Esophagus squamous epithelium (tissue), 5 donors: ENCODE measurements at regions not wholly inside any gene's neighbourhood (a gene's known extent, or its start where the extent isn't known, plus 50 kb on each side); places are given as distances from the start of the nearest gene placed in this dataset.
A peak's percentile ranks its signal among the peaks of the same experiment; 100 is the strongest.

Experiments used
- DNase-seq: peaks from one replicate; lab custom pipeline; 2025; lab: John Stamatoyannopoulos, UW
- H3K27ac ChIP-seq, 4 donors: fragments of 200-600 bp; sonication (generic); one replicate each; pipeline ENCODE4 v1.5.1; 2016 to 2019; ENCODE audit warnings: mild to moderate bottlenecking in 1 of 4
- H3K27me3 ChIP-seq, 4 donors: fragments of 200-600 bp; sonication (generic); 1 replicate in 3 of 4; 2 replicates in 1 of 4; pipeline versions ENCODE4 v1.5.1 to v1.6.0; 2017 to 2021; ENCODE audit warnings: antibody characterized with exemption in 1 of 4
- H3K36me3 ChIP-seq, 3 donors: fragments of 200-600 bp; sonication (generic); one replicate each; pipeline ENCODE4 v1.5.1; 2016 to 2019
- H3K4me1 ChIP-seq, 3 donors: fragments of 200-600 bp; sonication (generic); one replicate each; pipeline ENCODE4 v1.5.1; 2017 to 2019
- H3K4me3 ChIP-seq, 4 donors: fragments of 200-600 bp; sonication (generic); 1 replicate in 3 of 4; 2 replicates in 1 of 4; pipeline ENCODE4 v1.5.1; 2016 to 2019; ENCODE audit warnings: mild to moderate bottlenecking in 2 of 4, moderate library complexity in 1 of 4
- H3K9me3 ChIP-seq, 3 donors: fragments of 200-600 bp; sonication (generic); one replicate each; pipeline ENCODE4 v1.5.1; 2016 to 2019
- POLR2A ChIP-seq, 4 donors: fragments of 450-650 bp; IDR thresholded peaks; one replicate each; pipeline ENCODE4 v1.6.1; 2017; ENCODE audit warnings: antibody characterized with exemption in 4 of 4, mild to moderate bottlenecking in 4 of 4, moderate library complexity in 3 of 4
- WGBS, 2 donors: methylation state at CpG; one replicate each; pipeline ENCODE4 v1.1.5; 2018; 5-methylcytosine and 5-hydroxymethylcytosine counted together
- intact Hi-C: fragments of 100-400 bp; cut with DNase I; formaldehyde crosslinking; loops from one replicate; pipeline ENCODE4 v1.15.0; 2022
- TF ChIP-seq, protein P1 (sequence below), 6 experiments: fragments of 450-650 bp in 4 of 6; fragments of 200-600 bp in 2 of 6; sonication (generic) in 2 of 6; IDR thresholded peaks; one replicate each; pipeline ENCODE4 v1.5.1; 2016 to 2019; ENCODE audit warnings: antibody characterized with exemption in 6 of 6, mild to moderate bottlenecking in 4 of 6, moderate library complexity in 4 of 6
- donor health status: DM: yes; HTN: yes; CAD: no.

DNA sequence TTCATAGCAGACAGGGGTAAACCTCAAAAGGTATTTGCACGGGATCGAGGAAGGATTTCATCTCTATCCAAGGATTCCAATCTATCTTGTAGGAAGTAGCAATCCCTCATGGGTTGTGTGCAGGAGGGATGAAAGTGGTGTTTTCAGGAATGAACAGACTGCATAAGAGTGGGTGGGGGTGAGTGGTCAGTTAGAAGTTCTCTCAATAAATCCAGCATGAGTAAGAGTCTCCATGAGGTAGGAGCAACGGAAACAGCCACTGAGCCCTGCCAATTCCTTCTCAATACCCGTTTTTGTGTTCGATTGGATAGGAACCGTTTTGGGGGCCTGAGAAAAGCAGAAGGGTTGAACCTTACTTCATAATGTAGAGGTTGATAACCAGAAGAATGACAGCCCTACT, 375.6 kb downstream of the SOX9 start:
- Histone ChIP-seq H3K4me1 (peaks cover 0 to 6% (median 4%) of the 10 kb centered on the region in 3 donors), H3K36me3 (no peaks in the 10 kb centered on the region), H3K27me3 (peaks cover 0 to 3% (median 0%) of the 10 kb centered on the region in 4 donors), H3K9me3 (no peaks in the 10 kb centered on the region), H3K27ac (no peak overlapping the region), H3K4me3 (no peak overlapping the region)
- DNase-seq, result no peak
- 88 to 89% methylated on average over 6 of the region's 6 CpGs for WGBS, 2 donors
- intact Hi-C loops, result no loop called here
- TF ChIP-seq POLR2A (IDR thresholded peaks at IDR 0.05), result no peak
- TF ChIP-seq, protein P1, sequence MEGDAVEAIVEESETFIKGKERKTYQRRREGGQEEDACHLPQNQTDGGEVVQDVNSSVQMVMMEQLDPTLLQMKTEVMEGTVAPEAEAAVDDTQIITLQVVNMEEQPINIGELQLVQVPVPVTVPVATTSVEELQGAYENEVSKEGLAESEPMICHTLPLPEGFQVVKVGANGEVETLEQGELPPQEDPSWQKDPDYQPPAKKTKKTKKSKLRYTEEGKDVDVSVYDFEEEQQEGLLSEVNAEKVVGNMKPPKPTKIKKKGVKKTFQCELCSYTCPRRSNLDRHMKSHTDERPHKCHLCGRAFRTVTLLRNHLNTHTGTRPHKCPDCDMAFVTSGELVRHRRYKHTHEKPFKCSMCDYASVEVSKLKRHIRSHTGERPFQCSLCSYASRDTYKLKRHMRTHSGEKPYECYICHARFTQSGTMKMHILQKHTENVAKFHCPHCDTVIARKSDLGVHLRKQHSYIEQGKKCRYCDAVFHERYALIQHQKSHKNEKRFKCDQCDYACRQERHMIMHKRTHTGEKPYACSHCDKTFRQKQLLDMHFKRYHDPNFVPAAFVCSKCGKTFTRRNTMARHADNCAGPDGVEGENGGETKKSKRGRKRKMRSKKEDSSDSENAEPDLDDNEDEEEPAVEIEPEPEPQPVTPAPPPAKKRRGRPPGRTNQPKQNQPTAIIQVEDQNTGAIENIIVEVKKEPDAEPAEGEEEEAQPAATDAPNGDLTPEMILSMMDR (IDR thresholded peaks at IDR 0.05), result no peak

DNA sequence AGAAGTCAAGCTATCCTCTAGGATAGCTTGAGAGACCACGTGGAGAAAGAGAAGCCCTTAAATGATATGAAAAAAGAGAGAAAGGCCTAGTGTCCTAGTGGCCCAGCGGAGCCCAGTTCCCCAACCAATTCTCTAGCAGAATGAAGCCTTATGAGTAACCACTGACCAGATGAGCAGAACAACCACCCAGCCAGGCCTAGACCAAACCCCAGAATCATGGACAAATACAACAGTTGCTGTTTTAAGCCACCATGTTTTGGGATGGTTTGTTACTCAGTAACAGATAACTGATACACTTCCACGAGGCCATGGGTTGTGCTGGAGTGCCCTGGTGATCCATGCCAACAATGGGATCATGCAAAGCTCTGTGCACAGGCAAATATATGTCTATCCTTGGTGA, 377.1 kb downstream of the SOX9 start:
- intact Hi-C loops, result no loop called here
- peaks cover 0 to 3% (median 0%) of the 10 kb centered on the region in 4 donors for H3K27me3 ChIP-seq
- H3K36me3 ChIP-seq, result no peaks in the 10 kb centered on the region
- H3K9me3 ChIP-seq, result no peaks in the 10 kb centered on the region
- peaks cover 9 to 20% (median 16%) of the 10 kb centered on the region in 3 donors for H3K4me1 ChIP-seq
- H3K27ac ChIP-seq, result no peak overlapping the region
- H3K4me3 ChIP-seq, result no peak overlapping the region
- 70 to 93% methylated on average over 3 of the region's 3 CpGs for WGBS, 2 donors
- TF ChIP-seq, protein P1 (IDR thresholded peaks at IDR 0.05), result no peak
- no peak for TF ChIP-seq POLR2A (IDR thresholded peaks at IDR 0.05)
- DNase-seq, result no peak

DNA sequence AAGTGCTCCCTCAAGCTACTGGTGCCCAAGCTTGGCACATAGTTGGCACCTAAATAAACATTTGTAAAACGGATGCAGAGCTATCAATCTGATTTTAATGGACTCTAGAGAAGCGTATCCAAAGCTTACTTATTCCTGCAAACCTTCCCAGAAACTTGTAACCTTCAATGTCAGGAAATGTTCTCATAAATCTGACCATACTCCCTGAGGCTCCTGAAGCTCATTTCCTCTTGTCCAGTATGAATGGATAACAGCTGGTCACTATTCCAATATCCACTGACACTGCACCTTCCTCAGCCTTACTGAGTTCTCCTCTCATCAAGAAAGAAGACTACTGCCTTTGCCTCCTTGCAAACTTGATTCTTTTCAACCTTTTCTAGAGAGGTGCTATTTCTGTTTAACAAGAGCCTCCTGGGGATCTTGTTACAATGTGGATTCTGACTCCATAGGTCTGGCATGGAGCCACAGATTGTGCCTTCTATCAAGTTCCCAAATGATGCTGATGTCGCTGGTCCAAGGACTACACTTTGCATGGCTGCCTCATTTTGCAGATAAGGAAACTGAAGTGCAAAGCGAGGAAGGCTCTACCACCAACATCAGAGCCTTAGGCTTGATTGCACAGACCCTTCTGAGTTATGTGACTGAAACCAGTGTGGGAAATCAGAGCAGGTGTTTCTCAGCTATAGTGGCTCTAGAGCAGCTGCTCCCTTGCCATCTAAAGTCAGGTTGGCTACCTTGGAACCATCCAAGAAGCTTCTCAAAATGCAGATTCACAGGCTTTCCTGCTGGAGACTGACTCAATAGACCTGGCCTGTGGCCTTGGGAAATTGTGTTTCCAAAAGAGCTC, 377.8 kb downstream of the SOX9 start:
- Histone ChIP-seq H3K36me3 (no peaks in the 10 kb centered on the region), H3K27me3 (peaks cover 0 to 3% (median 0%) of the 10 kb centered on the region in 4 donors), H3K4me3 (no peak overlapping the region), H3K9me3 (no peaks in the 10 kb centered on the region), H3K4me1 (peaks cover 13 to 27% (median 20%) of the 10 kb centered on the region in 3 donors), H3K27ac (no peak overlapping the region)
- intact Hi-C loops, result no loop called here
- WGBS, 2 donors, result 63 to 80% methylated on average over 4 of the region's 4 CpGs
- TF ChIP-seq POLR2A (IDR thresholded peaks at IDR 0.05), result no peak
- TF ChIP-seq, protein P1 (IDR thresholded peaks at IDR 0.05), result no peak
- no peak for DNase-seq

DNA sequence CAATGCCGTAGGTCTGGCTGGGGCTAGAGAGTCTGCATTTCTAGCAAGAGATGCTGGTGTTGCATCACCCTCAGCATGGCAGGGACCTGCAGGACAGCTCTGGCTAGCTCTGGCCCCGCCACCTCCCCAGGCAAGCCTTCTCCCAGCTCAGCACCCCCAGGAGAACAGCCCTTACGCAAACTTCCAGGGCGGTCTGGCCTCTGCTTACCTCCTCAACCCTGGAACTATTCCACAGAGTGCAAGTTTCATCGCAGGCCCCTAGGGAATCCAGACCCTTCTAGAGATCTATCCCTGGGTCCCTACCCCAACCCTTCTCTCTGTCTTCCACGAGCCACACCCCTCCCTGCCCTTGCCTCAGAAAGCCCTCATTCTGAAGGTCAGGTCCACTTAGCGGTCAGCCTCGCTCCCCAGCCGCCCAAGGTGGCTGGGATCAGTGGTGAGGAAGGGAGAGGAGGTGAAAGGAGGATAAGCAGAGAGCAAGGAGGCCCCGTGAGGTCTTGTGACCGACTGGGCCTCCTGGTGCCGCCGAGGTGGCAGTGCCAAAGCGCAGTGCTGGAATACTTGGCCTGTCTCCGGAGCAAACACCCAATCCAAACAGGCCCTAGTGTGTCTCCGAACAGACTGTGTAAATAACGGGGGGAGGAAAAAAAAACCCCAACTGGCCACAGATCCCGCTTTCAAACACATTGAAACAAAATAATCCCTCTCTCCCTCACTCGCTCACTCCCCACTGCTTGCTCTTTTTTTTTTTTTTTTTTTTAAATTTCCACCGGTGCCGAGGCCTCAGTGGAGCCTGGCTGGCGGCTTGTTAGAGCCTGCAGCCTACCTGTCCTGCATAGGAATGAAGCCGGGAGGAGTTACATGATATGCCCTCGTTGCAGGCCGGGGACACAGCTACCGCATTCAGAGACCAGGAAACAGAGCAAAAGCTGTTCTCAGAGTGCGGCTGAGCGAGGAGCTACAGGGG, 380.9 kb downstream of the SOX9 start:
- no peaks in the 10 kb centered on the region for H3K9me3 ChIP-seq
- H3K36me3 ChIP-seq, result no peaks in the 10 kb centered on the region
- peak overlapping the region in 1 of 4 donors; percentile 28 for H3K4me3 ChIP-seq
- 35 to 46% methylated on average over 15 to 19 of the region's 28 CpGs for WGBS, 2 donors
- intact Hi-C loops, result no loop called here
- DNase-seq, result no peak
- peaks cover 0 to 3% (median 0%) of the 10 kb centered on the region in 4 donors for H3K27me3 ChIP-seq
- TF ChIP-seq POLR2A (IDR thresholded peaks at IDR 0.05), result no peak
- TF ChIP-seq, protein P1 (IDR thresholded peaks at IDR 0.05), result no peak
- peak overlapping the region; percentile 59 to 83 (median 73) for H3K27ac ChIP-seq
- peaks cover 13 to 27% (median 20%) of the 10 kb centered on the region in 3 donors for H3K4me1 ChIP-seq
